Astrocyte (in vitro differentiated cells and primary cell): ENCODE measurements at regions not wholly inside any gene's neighbourhood (a gene's known extent, or its start where the extent isn't known, plus 50 kb on each side); places are given as distances from the start of the nearest gene placed in this dataset.

Experiments used
- DNase-seq: peaks from one replicate; pipeline ENCODE4 v3.0.0-alpha.2; 2010; ENCODE audit warnings: low read depth
- FAIRE-seq: peaks from 2 replicates; lab custom pipeline; 2011; peaks lifted over from hg19 to GRCh38; lab: Jason Lieb, UNC
- H2AFZ ChIP-seq: 2 replicates; pipeline ENCODE4 v1.6.0; 2012; ENCODE audit warnings: low read depth, low read length, inconsistent platforms
- H3K27ac ChIP-seq: 2 replicates; pipeline ENCODE4 v1.5.1; 2011; ENCODE audit warnings: low read depth, low read length, inconsistent platforms
- H3K27me3 ChIP-seq: 2 replicates; pipeline ENCODE4 v1.6.0; 2011; ENCODE audit warnings: low read length, inconsistent platforms; ENCODE audit not compliant: insufficient read depth
- H3K36me3 ChIP-seq: 2 replicates; pipeline ENCODE4 v1.5.1; 2011; ENCODE audit warnings: low read length, inconsistent platforms; ENCODE audit not compliant: insufficient read depth
- H3K4me1 ChIP-seq: 2 replicates; pipeline ENCODE4 v1.5.1; 2011; ENCODE audit warnings: low read length, inconsistent platforms; ENCODE audit not compliant: insufficient read depth
- H3K4me2 ChIP-seq: 2 replicates; pipeline ENCODE4 v1.6.0; 2012; ENCODE audit warnings: low read length, inconsistent platforms
- H3K4me3 ChIP-seq: 2 replicates; pipeline ENCODE4 v1.5.1; 2011; ENCODE audit warnings: low read depth, mild to moderate bottlenecking, low read length, inconsistent platforms; ENCODE audit not compliant: insufficient read depth
- H3K79me2 ChIP-seq: 2 replicates; pipeline ENCODE4 v1.6.0; 2012; ENCODE audit warnings: mild to moderate bottlenecking, low read length, inconsistent platforms; ENCODE audit not compliant: insufficient read depth
- H3K9ac ChIP-seq: 2 replicates; pipeline ENCODE4 v1.6.0; 2012; ENCODE audit warnings: mild to moderate bottlenecking, low read length, inconsistent platforms
- H3K9me3 ChIP-seq: 2 replicates; pipeline ENCODE4 v1.5.1; 2012; ENCODE audit warnings: low read depth, mild to moderate bottlenecking, low read length, inconsistent platforms; ENCODE audit not compliant: insufficient read depth
- H4K20me1 ChIP-seq: 2 replicates; pipeline ENCODE4 v1.6.0; 2012; ENCODE audit warnings: low read length, inconsistent platforms; ENCODE audit not compliant: insufficient read depth
- H3K27ac Mint-ChIP-seq: one replicate; pipeline ENCODE4 v1.8.0; 2021; ENCODE audit warnings: mild to moderate bottlenecking, mixed read lengths; ENCODE audit not compliant: unreplicated experiment
- H3K27me3 Mint-ChIP-seq: one replicate; pipeline ENCODE4 v1.8.0; 2021; ENCODE audit warnings: low read depth, mixed read lengths; ENCODE audit not compliant: unreplicated experiment
- H3K36me3 Mint-ChIP-seq: one replicate; pipeline ENCODE4 v1.8.0; 2021; ENCODE audit warnings: low read depth, mixed read lengths; ENCODE audit not compliant: unreplicated experiment
- H3K4me1 Mint-ChIP-seq: one replicate; pipeline ENCODE4 v1.8.0; 2021; ENCODE audit warnings: low read depth, mixed read lengths; ENCODE audit not compliant: unreplicated experiment
- H3K4me3 Mint-ChIP-seq: one replicate; pipeline ENCODE4 v1.8.0; 2021; ENCODE audit warnings: mild to moderate bottlenecking, moderate library complexity, mixed read lengths; ENCODE audit not compliant: unreplicated experiment
- H3K9me3 Mint-ChIP-seq: one replicate; pipeline ENCODE4 v1.8.0; 2021; ENCODE audit warnings: mild to moderate bottlenecking, mixed read lengths; ENCODE audit not compliant: unreplicated experiment
- EZH2 ChIP-seq: IDR thresholded peaks from 2 replicates; pipeline ENCODE4 v1.6.1; 2012; ENCODE audit warnings: mild to moderate bottlenecking, low read length, inconsistent platforms; ENCODE audit not compliant: insufficient read depth
- TF ChIP-seq, protein P1 (sequence below): IDR thresholded peaks from 2 replicates; pipeline ENCODE4 v1.5.1; 2011; ENCODE audit warnings: low read depth, mild to moderate bottlenecking, inconsistent platforms, low read length, moderate library complexity; ENCODE audit not compliant: insufficient read depth

DNA sequence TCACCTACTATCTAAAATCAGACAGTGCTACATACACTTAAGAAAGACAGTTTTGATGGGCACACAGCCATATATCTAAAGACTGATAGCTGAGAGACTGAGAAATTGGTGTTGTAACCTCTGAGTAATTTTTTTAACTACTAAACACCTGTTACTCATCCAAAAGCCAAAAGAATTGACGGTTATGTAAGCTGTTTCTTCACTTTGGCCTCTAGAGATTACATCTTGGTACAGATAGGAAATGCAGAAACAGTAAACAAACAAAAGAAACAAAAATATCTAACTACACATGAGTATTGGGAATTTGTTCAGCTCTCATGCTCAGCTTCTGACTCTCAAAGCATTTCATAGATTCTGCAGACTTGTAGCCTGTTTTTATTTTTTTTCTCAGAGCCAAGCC is 152.1 kb upstream of the GAS1 start:
- no peaks in the 10 kb centered on the region for H3K27me3 ChIP-seq
- TF ChIP-seq, protein P1, sequence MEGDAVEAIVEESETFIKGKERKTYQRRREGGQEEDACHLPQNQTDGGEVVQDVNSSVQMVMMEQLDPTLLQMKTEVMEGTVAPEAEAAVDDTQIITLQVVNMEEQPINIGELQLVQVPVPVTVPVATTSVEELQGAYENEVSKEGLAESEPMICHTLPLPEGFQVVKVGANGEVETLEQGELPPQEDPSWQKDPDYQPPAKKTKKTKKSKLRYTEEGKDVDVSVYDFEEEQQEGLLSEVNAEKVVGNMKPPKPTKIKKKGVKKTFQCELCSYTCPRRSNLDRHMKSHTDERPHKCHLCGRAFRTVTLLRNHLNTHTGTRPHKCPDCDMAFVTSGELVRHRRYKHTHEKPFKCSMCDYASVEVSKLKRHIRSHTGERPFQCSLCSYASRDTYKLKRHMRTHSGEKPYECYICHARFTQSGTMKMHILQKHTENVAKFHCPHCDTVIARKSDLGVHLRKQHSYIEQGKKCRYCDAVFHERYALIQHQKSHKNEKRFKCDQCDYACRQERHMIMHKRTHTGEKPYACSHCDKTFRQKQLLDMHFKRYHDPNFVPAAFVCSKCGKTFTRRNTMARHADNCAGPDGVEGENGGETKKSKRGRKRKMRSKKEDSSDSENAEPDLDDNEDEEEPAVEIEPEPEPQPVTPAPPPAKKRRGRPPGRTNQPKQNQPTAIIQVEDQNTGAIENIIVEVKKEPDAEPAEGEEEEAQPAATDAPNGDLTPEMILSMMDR: no peak
- TF ChIP-seq EZH2: no peak
- no peaks in the 10 kb centered on the region for H3K9me3 Mint-ChIP-seq
- no peaks in the 10 kb centered on the region for H3K79me2 ChIP-seq
- no peak overlapping the region for H3K4me3 Mint-ChIP-seq
- no peak overlapping the region for H2AFZ ChIP-seq
- no peaks in the 10 kb centered on the region for H3K4me1 ChIP-seq
- H3K9me3 ChIP-seq: no peaks in the 10 kb centered on the region
- DNase-seq: no peak
- H3K36me3 ChIP-seq: no peaks in the 10 kb centered on the region
- H3K27ac ChIP-seq: no peak overlapping the region
- H3K4me2 ChIP-seq: no peak overlapping the region
- no peak for FAIRE-seq
- H3K27ac Mint-ChIP-seq: no peak overlapping the region
- no peak overlapping the region for H3K9ac ChIP-seq
- no peaks in the 10 kb centered on the region for H3K4me1 Mint-ChIP-seq
- H3K4me3 ChIP-seq: no peak overlapping the region
- H4K20me1 ChIP-seq: no peaks in the 10 kb centered on the region
- no peaks in the 10 kb centered on the region for H3K27me3 Mint-ChIP-seq
- no peaks in the 10 kb centered on the region for H3K36me3 Mint-ChIP-seq

DNA sequence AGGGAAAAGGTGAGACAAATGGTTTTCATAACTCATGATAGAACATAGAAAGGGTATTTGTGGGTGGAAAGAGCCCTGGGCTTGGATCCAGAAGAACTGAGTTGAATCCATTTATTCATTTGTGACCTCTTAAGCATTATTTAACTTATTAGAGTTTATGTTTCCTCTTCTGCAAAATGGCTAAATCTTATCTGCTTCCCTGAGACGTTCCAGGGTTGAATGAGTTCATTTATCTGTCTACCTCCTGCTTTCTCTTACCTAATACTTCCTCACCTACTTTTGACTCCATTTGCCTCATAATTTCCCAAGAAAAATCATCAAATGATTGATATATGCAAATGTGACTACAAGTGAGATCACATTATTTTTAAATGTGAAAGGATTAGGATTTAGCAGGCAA is 152.7 kb upstream of the GAS1 start:
- TF ChIP-seq, protein P1: no peak
- TF ChIP-seq EZH2: no peak
- Histone ChIP-seq H4K20me1 (no peaks in the 10 kb centered on the region), H3K27ac (no peak overlapping the region), H3K4me2 (no peak overlapping the region), H3K9ac (no peak overlapping the region), H3K79me2 (no peaks in the 10 kb centered on the region), H3K27me3 (no peaks in the 10 kb centered on the region), H3K4me3 (no peak overlapping the region), H3K4me1 (no peaks in the 10 kb centered on the region), H3K9me3 (no peaks in the 10 kb centered on the region), H3K36me3 (no peaks in the 10 kb centered on the region), H2AFZ (no peak overlapping the region)
- Mint-ChIP-seq H3K4me1 (no peaks in the 10 kb centered on the region), H3K27me3 (no peaks in the 10 kb centered on the region), H3K27ac (no peak overlapping the region), H3K4me3 (no peak overlapping the region), H3K9me3 (no peaks in the 10 kb centered on the region), H3K36me3 (no peaks in the 10 kb centered on the region)
- no peak for DNase-seq
- no peak for FAIRE-seq

DNA sequence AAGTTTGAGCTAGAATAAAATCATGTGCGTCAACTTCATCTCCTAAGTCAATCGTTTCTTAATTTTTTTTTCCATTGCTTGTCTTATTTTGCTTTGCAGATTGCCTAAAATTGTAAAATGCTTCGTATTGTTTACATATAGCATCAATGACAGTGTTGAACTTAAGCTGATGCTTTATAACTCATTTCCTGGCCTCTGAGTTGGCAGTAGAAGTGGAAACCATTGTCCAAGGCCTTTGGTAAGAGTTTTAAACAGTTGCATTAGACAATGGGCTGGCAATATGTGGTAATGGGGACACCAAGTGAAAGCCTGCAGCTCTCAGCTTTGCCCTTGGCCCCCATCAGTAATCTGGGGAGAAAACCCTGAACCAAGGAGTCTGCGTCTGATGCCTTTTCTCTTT is 154.8 kb upstream of the GAS1 start:
- no peak overlapping the region for H3K27ac Mint-ChIP-seq
- Histone ChIP-seq H3K79me2 (no peaks in the 10 kb centered on the region), H3K9ac (no peak overlapping the region), H3K4me2 (no peak overlapping the region), H3K4me3 (no peak overlapping the region), H3K27ac (no peak overlapping the region), H4K20me1 (no peaks in the 10 kb centered on the region), H2AFZ (no peak overlapping the region), H3K36me3 (no peaks in the 10 kb centered on the region), H3K4me1 (no peaks in the 10 kb centered on the region), H3K27me3 (no peaks in the 10 kb centered on the region), H3K9me3 (no peaks in the 10 kb centered on the region)
- H3K4me3 Mint-ChIP-seq: no peak overlapping the region
- TF ChIP-seq, protein P1: no peak
- TF ChIP-seq EZH2: no peak
- FAIRE-seq: no peak
- H3K9me3 Mint-ChIP-seq: no peaks in the 10 kb centered on the region
- peaks cover 2% of the 10 kb centered on the region for H3K4me1 Mint-ChIP-seq
- H3K36me3 Mint-ChIP-seq: no peaks in the 10 kb centered on the region
- DNase-seq: no peak
- no peaks in the 10 kb centered on the region for H3K27me3 Mint-ChIP-seq
